Liver (tissue), 3 donors: ENCODE measurements at regions not wholly inside any gene's neighbourhood (a gene's known extent, or its start where the extent isn't known, plus 50 kb on each side); places are given as distances from the start of the nearest gene placed in this dataset.
"Not testable (repeated sequence)": the region's sequence is repeated elsewhere in the genome, so short reads cannot be mapped to it uniquely, and the experiment has no call there.

Source experiments
- CTCF ChIP-seq: fragments of 150-350 bp; IDR thresholded peaks from 2 replicates; pipeline ENCODE4 v1.5.1; 2017; ENCODE audit warnings: improper control_type of control experiment, low read depth, low read length; ENCODE audit not compliant: missing input control
- EGR1 ChIP-seq, 2 donors: IDR thresholded peaks; 2 replicates each; pipeline ENCODE4 v1.6.1; 2016 to 2018; ENCODE audit warnings: antibody characterized with exemption in 2 of 2, low read depth in 2 of 2
- GABPA ChIP-seq, 2 donors: IDR thresholded peaks in 1 of 2; conservative IDR thresholded peaks in 1 of 2; 2 replicates each; pipeline ENCODE4 v1.6.1; 2016; ENCODE audit warnings: antibody characterized with exemption in 2 of 2, mild to moderate bottlenecking in 1 of 2, moderate library complexity in 1 of 2
- HNF4G ChIP-seq: IDR thresholded peaks from 2 replicates; pipeline ENCODE4 v1.6.1; 2016; ENCODE audit warnings: antibody characterized with exemption
- JUND ChIP-seq, 2 donors: IDR thresholded peaks; 2 replicates each; pipeline ENCODE4 v1.6.1; 2016; ENCODE audit warnings: antibody characterized with exemption in 2 of 2
- MAX ChIP-seq: IDR thresholded peaks from 2 replicates; pipeline ENCODE4 v1.6.1; 2016; ENCODE audit warnings: antibody characterized with exemption
- NR2F2 ChIP-seq: IDR thresholded peaks from 2 replicates; pipeline ENCODE4 v1.6.1; 2016; ENCODE audit warnings: antibody characterized with exemption
- RAD21 ChIP-seq, 2 donors: IDR thresholded peaks; 2 replicates each; pipeline ENCODE4 v1.6.1; 2016; ENCODE audit warnings: antibody characterized with exemption in 2 of 2, mild to moderate bottlenecking in 2 of 2
- REST ChIP-seq: IDR thresholded peaks from 2 replicates; pipeline ENCODE4 v1.6.1; 2016; ENCODE audit warnings: antibody characterized with exemption, mild to moderate bottlenecking
- RXRA ChIP-seq, 2 donors: IDR thresholded peaks; 2 replicates each; pipeline ENCODE4 v1.6.1; 2017 to 2018; ENCODE audit warnings: antibody characterized with exemption in 2 of 2, mild to moderate bottlenecking in 1 of 2
- TAF1 ChIP-seq: conservative IDR thresholded peaks from 2 replicates; pipeline ENCODE4 v1.6.1; 2016; ENCODE audit warnings: antibody characterized with exemption, mild to moderate bottlenecking
- YY1 ChIP-seq: IDR thresholded peaks from 2 replicates; pipeline ENCODE4 v1.6.1; 2016; ENCODE audit warnings: antibody characterized with exemption, mild to moderate bottlenecking
- donor health status: healthy.
- donor health status: healthy.

- not testable (repeated sequence) for TF ChIP-seq NR2F2; RAD21 (IDR thresholded peaks at IDR 0.05); YY1; TAF1; REST; CTCF; JUND (IDR thresholded peaks at IDR 0.05); HNF4G; GABPA (IDR thresholded peaks at IDR 0.05 in 1 of 2, conservative IDR thresholded peaks at IDR 0.05 in 1 of 2); EGR1 (IDR thresholded peaks at IDR 0.05; ENCODE audit: low read depth in 2 of 2); MAX; RXRA (IDR thresholded peaks at IDR 0.05)
Measured at GRCh38 chr13:74260420-74260819, 126.2 kb upstream of the KLF12 start.
